HG03354 (cell line): ENCODE measurements at regions not wholly inside any gene's neighbourhood (a gene's known extent, or its start where the extent isn't known, plus 50 kb on each side); places are given as distances from the start of the nearest gene placed in this dataset.

Source experiments
- ATAC-seq: cut with Tn5 transposase; IDR thresholded peaks from one replicate; pipeline ENCODE4 v1.9.1; 2021; ENCODE audit warnings: mild to moderate bottlenecking; ENCODE audit not compliant: unreplicated experiment, poor library complexity, severe bottlenecking

DNA sequence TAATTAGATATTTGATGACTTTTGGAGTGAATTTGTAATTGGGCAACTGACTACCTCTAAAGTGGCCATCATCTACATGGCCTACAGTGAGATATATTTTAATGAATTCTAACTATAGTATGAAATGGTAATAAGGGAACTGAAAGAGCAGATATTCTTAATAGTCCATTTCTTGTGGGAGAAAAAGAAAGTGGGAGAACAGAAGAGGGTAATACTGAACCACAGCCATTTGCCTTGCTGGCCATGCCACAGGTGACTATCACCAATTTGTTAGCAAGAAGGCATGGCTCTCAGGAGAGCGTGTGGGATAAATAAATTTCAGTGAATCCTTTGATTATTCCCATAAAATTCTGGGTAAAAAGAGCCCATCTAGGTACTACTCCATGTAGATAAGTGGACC lies 1074.0 kb upstream of the MAP3K7 start:
- ATAC-seq, result no peak

DNA sequence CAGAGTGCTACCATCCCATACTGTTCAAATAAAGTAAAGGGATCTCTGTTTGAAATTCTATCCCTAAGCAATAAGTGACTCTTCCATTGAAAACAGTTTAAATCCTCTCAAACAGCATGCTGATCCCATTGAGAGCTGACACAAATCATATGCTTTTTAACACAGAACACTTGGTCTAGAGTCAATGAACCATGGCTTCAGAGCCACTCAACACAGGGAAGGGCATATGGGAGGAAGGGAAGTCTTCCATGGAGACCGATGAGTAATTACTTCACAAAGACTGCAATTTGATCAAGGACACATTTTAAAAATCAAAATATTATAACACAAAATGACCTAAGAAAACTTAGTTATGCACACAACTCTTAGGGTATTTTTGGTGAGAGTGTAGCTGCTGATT lies 1073.0 kb upstream of the MAP3K7 start:
- ATAC-seq, result no peak

DNA sequence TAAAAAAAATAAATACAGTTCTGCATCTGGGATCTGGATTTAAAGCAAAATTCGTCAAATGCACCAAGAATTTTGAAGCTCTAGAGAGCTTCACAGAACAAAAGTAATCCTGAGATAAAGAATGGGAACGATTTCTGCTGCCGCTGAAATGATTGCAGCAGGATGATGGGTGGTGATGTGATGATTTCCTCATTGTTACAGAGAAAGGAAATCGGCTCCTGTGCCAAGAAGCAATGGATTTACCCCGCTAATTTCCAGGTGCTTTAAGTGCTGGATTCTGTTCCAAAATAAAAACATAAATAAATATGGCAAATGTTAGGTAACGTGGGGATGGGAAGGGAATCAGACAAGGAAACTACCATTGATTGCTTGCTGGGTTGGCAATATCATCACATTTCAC lies 1067.9 kb upstream of the MAP3K7 start:
- no peak for ATAC-seq

DNA sequence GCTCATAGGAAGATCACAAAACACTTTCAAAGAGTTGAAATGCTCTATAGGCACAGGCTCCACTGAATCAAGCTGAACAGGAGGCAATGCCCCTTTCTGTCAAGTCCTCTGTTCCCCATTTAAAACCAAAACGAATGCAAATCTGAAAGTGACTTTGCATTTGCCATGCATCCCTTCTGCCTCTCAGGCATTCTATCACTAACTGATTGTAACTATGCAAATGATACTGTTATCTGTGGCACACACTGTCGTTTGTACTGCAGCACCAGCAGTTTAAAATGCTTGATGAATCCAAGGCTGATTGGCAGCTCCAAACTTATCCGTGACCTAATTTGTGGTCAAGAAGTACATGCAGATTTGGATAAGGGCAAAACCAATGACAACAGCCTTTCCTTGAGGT lies 1067.5 kb upstream of the MAP3K7 start:
- no peak for ATAC-seq

DNA sequence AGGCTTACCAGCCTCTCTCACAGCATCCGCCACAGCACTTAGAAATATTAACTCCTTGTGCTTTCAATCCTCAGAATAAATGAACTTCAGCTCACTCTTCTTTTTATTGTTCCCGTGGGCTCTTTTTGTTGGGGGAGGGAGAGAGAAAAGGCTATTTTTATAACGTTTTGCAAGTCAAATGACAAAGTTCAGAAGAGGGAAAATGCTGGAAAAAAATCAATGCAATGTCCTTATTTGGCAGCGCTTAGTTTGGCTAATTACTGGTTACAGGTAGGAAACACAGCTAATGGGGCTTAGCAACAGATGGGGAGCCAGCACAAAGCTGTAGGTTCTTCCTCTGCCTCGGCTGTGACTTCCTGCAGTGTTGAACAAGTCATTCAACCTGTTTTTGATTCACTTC lies 1067.0 kb upstream of the MAP3K7 start:
- ATAC-seq, result no peak

DNA sequence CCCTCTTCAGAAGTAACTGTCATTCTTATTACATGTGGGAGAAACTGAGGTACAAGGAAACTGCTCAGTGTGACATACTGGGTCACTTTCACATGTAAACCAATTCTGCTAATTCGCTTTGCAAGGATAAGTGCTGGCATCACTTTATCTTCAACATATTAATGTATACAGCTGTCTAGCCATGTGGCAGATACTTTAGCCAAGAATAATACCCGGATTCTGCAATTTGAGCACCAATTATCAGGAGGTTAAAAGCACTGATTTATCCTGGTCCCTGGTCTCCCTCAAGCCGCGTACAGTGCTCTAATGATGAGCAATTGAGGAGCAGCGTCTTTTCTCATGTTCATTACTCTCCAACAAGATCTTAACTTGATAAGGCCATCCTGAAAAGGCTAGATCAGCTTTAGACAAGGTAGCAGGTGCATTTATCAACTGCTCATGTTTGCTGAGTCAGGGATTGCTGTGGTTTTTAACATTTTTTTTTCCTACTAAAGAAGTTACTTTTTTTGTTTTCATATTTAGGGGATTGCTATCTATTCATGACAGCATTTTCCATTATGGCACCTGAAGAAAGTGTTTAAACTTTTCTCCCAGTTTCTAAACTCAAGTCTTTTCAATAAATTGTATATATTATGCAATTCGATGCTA lies 1066.3 kb upstream of the MAP3K7 start:
- ATAC-seq, result no peak

DNA sequence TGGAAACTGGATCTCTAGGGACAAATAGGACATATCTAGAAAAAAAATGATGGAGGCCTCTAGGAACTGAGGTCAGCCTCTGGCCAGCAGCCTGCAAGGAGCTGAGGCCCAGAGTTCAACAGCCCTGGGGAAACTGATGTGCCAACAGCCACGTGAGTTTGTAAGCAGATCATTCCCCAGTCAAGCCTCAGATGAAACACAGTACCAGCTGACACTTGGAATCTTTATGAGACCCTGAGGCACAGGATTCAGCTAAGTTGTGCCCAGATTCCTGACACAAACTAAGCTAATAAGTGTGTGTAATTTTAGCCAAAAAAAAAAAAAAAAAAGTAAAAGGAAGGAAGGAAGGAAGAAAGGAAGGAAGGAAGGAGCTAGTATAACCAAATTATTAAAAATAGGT lies 1059.8 kb upstream of the MAP3K7 start:
- ATAC-seq, result no peak

DNA sequence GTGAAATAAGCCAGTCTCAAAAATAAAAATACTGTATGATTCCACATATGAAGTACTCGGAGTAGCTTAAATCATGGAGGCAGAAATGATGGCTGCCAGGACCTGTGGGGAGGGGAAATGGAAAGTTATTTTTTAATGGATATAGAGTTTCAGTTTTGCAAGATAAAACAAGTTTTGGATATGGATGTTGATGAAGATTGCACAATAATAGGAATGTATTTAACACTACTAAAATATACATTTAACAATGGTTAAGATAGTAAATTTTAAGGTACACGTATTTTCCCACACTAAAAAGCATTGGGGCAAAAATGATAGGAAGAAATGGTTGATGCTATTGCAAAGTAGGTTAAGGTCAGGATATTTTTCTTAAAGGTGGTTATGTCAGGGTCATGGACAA lies 1058.9 kb upstream of the MAP3K7 start:
- no peak for ATAC-seq

DNA sequence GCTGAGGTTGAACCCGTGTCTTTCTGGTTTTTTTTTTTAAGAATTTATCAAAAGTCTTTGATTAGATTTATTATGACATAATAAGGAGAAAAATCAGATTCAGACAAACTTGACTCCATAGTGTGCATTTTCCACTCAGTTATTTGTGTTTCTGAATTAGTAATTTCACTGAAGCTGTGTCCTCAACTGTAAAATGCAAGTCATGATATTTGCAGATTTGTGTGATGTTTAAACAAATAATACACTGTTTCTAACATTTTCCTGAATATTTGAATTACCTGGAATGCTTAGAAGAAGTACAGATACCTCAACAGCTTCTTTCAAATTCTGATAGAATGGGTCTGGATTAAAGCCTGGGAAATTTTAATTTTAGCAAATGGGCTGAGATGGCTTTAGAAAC lies 1050.3 kb upstream of the MAP3K7 start:
- ATAC-seq, result no peak

DNA sequence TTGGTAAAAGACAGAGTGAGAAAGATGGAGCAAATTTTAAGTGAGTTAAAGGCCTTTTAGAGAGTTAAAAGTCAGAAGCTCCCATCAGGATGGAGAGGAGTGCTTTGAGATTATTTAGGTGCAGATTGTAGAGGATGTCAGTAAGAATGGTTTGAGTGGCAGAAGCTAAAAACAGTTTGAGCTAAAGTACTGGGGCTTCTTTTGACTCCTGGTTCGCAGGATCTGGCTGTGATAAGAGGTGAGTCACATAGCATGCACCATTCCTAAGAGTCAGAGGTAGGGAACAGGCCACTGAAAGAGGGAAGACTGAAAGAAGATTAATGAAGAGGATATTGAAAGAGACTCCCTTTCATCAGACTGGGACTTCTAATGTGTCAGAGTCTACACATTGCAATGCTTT lies 1047.9 kb upstream of the MAP3K7 start:
- no peak for ATAC-seq

DNA sequence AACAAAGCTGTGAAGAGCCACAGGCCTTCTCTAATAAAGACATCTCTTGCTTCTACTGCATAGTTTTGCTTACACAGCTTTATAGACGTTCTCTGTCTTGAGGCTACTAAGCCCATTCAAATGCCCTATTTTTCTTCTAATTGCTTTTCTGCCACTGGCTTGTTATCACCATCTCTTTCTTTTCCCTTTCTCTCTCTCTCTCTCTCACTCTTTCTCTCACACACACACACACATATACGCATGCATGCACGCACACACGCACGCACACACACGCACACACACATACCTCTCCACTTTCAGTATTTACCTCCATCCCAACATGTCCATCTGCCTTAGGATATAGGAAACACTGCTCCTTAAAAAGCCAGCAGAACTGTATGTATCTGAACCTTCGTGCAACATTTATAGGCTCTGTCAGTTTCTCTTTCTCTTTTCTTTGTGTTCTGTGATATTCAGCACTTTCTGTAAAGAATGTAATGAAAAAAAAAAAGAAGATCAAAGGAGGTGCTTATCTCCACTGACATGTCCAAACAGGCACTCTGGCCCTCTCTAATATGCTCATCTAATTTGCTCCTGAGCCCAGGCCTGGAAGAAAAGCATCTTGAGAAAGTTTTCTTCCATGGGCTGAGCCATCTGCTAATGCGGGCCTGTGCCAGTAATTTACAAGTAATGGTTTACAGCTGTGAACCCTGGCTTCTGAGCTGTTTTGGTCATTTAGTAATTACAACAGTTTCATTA lies 1046.7 kb upstream of the MAP3K7 start:
- no peak for ATAC-seq

DNA sequence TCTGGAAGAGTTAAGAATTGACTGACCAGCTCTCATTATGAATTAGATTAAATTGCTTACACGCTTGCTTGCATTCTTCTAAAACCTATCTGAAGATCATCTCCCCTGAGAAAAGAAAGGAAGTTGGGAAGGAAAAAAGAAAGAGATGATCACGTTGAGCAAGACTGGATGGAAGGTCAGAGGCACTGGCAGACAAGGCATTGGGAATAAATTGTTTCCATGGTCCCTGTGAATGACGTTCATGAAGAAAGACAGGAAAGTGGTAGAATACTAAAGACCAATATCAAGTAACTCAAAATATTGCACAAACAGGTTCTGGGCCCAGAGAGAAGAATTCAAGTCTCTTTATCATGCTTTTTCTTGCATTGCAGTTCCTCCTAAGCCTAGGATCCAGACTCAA lies 1045.4 kb upstream of the MAP3K7 start:
- ATAC-seq, result no peak

DNA sequence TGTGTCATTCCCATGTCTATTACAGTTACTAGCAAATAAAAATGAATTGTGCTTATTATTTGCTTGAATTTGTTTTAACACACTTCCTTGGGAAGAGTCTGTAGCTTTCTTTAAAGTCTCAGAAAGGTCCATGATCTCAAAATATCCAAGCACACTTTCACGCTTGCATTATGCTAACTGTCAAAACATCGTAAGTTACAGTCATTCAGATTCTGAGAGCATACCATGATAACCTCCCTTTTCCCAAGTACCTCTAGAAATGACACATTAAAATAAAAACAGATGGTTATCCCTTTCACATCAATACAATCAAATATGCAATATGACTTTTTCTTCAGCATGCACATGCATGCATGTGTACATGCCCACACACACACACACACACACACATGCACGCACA lies 1044.4 kb upstream of the MAP3K7 start:
- no peak for ATAC-seq

DNA sequence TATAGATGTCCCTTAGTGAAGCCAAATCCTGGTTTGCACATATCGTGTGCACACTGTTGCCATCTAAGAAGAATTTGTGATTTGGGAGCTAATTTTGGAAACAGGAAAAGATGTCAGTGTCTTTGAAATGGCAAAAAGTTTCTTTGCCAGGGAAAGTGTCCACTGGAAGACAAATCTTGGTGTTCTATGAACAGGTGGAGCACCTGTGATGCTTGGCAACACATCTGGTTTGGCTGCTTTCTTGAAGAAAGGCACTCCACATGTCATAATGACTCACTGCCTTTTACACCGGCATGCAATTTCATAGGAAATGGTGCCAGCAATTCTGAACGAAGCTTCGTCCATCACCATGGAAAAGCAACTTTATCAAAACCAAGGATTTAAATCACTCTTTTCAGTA lies 1040.0 kb upstream of the MAP3K7 start:
- ATAC-seq, result no peak

DNA sequence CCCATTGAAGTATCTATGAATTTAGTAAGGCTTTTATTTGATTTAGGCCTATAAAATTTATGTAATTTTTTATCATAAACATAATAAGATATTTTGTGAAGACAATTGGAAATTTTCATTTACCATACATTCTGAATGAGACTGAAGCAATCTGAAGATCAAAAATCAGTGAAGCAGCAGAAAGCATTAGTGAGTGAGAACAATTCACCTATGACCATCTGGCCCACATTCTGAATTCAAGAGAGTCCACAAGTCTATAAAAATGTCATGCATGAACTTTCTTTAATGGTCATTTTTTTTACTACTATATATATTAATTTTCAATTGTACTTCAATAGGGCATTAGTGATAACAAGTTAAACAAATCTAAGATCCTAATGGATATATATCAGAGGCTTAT lies 1026.6 kb upstream of the MAP3K7 start:
- ATAC-seq, result no peak

DNA sequence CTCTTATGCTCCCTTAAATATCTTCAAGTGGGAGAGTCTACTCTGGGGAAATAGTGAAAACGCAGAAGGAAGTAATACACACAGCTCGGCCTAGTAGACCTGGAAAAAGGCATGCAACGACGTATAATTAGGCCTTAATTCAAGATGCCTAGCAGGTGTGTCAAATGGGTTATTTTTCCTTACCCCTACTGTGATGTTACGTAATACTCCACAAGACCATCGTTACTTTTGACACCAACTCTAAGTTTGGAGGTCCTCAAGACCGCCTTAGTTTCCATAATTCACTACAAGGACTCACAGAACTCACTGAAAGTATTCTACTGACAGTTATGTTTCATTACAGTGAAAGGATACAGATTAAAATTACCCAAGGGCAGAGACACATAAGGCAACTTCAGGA lies 1024.3 kb upstream of the MAP3K7 start:
- no peak for ATAC-seq

DNA sequence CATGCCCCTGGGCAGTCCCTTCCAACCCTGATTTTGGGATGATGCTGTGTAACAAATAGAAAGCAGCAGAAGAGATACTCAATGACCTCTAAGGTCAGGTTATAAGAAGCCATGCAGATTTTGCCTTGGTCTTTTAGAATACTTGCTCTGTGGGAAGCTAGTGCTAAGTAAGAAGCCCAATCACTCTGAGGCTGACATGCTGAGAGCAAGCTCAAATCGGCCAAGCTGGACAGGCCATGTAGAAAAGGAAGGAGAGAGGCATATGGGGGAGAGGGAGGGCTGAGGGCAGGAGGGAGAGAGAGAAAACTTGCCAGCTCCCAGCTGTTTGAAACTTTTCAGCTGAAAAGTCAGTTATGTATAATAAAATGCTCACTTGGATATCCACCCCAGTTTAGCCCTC lies 1021.6 kb upstream of the MAP3K7 start:
- no peak for ATAC-seq

DNA sequence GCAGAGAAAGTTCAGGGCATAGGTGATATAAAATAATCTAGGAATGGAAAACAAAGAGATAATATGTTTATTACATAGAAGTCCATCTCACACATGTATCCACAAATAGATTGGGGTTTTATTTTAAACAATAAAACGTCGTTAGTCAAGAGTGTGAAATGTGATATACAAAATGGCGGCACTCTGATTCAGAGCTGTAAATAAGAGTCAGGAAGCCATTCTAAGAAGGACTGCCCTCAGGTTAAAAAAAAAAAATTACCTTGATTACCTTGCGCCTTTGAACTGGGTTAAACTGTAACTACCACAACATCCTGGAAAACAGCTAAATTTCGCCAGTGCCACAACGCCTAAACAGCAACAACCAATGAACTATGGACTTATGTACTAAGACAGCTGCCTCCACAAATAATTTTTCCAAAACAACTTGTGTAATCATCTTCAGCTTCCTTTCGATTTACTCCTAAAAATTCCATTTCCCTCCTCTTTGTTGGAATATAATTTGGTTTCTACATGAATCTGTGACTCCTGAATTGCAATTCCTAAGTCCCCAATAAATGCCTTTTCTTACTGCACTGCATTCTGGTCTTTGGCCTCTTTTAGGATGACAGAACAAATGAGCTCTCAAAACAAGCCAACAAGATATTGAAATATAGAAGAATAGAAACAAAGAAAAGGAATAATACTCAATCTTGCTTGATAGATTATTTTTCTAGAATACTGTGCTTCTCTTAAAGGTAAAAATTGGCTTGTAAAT lies 1019.5 kb upstream of the MAP3K7 start:
- ATAC-seq, result no peak

DNA sequence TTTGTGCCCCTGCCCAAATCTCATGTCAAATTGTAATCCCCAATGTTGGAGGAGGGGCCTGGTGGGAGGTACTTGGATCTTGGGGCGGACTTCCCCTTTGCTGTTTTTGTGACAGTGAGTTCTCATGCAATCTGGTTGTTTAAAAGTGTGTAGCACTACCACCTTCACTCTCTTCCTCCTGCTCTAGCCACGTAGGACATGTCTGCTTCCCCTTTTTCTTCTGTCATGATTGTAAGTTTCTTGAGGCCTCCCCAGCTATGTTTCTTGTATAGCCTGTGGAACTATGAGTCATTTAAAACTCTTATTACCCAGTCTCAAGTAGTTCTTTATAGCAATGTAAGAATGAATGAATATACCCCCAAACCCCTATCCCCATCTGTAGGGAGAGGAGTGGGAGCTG lies 1013.7 kb upstream of the MAP3K7 start:
- ATAC-seq, result no peak

DNA sequence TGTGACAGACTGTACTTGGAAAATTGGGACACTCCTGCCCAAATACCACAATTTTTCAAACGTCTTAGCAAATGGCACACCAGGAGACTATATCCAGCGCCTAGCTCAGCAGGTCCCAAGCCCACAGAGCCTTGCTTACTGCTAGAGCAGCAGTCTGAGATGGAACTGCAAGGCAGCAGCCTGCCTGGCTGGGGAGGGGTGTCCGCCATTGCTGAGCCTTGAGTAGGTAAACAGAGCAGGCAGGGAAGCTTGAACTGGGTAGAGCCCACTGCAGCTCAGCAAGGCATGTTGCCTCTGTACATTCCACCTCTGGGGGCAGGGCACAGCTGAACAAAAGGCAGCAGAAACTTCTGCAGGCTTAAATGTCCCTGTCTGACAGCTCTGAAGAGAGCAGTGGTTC lies 1003.3 kb upstream of the MAP3K7 start:
- ATAC-seq, result no peak

DNA sequence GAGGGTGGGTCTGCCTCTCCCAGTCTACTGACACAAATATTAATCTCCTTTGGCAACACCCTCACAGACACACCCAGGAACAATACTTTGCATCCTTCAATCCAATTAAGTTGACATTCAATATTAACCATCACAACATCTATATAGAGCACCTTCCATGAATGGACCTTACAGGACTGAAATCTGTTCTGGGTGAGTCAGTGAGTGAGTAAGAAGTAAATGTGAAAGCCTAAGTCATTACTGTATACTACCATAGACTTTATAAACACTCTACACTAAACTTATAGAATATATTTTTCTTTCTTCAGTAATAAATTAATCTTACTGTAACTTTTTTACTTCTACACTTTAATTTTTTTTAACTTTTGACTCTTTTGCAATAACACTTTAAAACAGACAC lies 993.8 kb upstream of the MAP3K7 start:
- ATAC-seq, result no peak
